ENCODE measurements at regions not wholly inside any gene's neighbourhood (a gene's known extent, or its start where the extent isn't known, plus 50 kb on each side); places are given as distances from the start of the nearest gene placed in this dataset.

DNA sequence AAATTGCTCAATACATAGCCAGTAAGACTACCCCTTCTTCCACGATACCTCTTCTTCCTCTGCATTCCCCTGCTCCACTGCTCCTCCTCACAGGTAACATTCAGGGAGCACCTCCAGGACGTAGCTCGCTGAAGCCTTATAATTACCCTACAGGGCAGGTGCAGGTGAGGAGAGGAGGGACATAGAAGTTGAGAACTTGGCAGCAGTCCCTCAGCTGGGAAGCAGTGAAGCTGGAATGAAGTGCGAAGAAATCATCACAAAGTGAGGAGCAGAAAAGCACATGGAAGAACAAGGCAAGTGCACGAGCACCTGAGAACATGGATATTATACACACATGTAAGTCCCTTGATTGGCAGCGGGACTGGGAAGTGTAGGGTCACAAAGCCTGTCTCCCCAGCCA, 118.2 kb downstream of the HSD17B3 start:
- H3K27me3 Mint-ChIP-seq (ENCODE audit: low read depth), result peaks cover 30% of the 10 kb centered on the region
- DNase-seq, result no peak
- no peaks in the 10 kb centered on the region for H3K4me1 Mint-ChIP-seq (ENCODE audit: low read depth)
- CTCF ChIA-PET, result no interaction called here
- intact Hi-C loops (cut with micrococcal nuclease), result no loop called here
- no peaks in the 10 kb centered on the region for H3K36me3 Mint-ChIP-seq (ENCODE audit: low read depth)
- no peak overlapping the region for H3K4me3 Mint-ChIP-seq
- no peak overlapping the region for H3K27ac Mint-ChIP-seq
- H3K9me3 Mint-ChIP-seq, result no peaks in the 10 kb centered on the region

DNA sequence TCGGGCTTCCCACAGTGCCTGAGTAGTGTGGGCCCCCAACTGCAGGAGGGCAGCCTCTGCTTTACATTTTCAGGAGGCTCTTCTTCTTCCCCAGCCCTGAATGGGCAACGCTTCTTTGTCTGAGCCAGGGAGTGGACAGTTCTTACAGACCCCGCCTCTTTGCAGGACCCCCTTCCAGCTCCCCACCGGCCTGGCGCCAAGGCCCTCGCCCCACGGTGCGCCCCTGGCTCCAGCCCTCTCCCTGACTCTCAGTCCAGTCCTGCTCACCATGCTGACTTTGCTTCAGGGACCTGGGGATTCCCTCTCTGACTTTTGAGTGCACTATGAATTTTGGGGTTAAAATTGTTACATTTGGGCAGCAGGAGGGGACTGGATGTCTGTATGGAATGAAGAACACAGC, 123.8 kb downstream of the HSD17B3 start:
- Mint-ChIP-seq H3K4me1 (ENCODE audit: low read depth) (no peaks in the 10 kb centered on the region), H3K27me3 (ENCODE audit: low read depth) (peaks cover 21% of the 10 kb centered on the region), H3K4me3 (no peak overlapping the region), H3K36me3 (ENCODE audit: low read depth) (no peaks in the 10 kb centered on the region), H3K27ac (no peak overlapping the region), H3K9me3 (no peaks in the 10 kb centered on the region)
- CTCF ChIA-PET, result interaction anchor here (1.2 kb wide), 1 partner anchor 40 kb away, joined by 4 read pairs; no protein-coding TSS in a partner anchor
- DNase-seq, result no peak
- intact Hi-C loops (cut with micrococcal nuclease), result no loop called here

DNA sequence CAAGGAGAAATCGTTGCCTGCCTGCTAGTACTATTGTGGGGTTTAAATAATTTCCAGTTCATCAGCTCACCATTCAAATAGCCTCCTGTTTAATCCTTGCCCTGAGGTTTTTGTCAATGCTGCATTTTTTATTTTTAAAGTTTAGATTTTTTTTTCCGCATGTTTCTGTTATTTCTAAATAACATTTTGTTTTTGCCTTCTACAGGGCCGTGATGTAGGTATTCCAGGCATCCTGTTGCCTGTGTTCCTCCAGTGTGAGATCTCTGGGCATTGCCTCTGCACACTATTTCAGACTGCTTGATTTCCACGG, 124.3 kb downstream of the HSD17B3 start:
- Mint-ChIP-seq H3K9me3 (no peaks in the 10 kb centered on the region), H3K36me3 (ENCODE audit: low read depth) (no peaks in the 10 kb centered on the region), H3K4me3 (no peak overlapping the region), H3K27me3 (ENCODE audit: low read depth) (peaks cover 19% of the 10 kb centered on the region), H3K4me1 (ENCODE audit: low read depth) (no peaks in the 10 kb centered on the region), H3K27ac (no peak overlapping the region)
- intact Hi-C loops (cut with micrococcal nuclease), result no loop called here
- CTCF ChIA-PET, result interaction anchor here (0.5 to 1.2 kb wide), 2 partner anchors 41 to 43 kb away, joined by 4 read pairs; no protein-coding TSS in a partner anchor
- DNase-seq, result no peak

DNA sequence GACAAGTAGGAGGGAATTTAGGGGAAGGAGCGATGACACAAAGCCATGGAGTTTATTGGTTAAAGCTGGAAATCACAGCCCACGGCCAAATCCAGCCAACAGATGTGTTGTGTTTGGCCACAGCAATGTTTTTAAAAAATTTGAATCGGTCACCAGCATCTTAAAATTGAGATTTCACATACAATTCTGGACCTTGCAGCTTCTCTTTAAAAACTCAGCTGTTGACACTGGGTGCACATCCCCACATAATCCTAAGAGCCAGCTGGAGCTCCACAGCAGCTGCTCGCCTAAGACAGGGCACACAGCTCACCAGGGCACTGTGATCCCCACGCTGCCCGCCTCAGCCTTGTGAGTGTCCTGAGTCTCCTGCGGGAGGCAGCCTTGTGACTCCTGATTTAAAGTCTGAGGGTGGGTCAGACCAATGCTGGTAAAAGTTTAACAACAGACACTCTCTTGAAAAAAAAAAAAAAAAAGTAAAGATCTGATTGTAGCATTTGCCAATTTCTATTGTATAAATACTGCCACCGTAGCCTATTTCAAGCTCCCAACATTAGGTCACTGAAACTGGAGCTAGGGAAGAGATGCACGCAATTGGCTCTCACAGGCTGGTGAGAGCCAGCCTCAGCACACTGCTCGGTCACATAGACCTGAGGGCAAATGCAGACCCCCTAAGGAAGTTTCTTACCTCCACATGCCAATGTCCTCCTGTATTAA, 124.8 kb downstream of the HSD17B3 start:
- no peak for DNase-seq
- Mint-ChIP-seq H3K4me1 (ENCODE audit: low read depth) (no peaks in the 10 kb centered on the region), H3K27me3 (ENCODE audit: low read depth) (peaks cover 14% of the 10 kb centered on the region), H3K36me3 (ENCODE audit: low read depth) (no peaks in the 10 kb centered on the region), H3K27ac (no peak overlapping the region), H3K4me3 (no peak overlapping the region), H3K9me3 (no peaks in the 10 kb centered on the region)
- intact Hi-C loops (cut with micrococcal nuclease), result no loop called here
- CTCF ChIA-PET, result interaction anchor here (0.5 to 1.2 kb wide), 2 partner anchors 41 to 43 kb away, joined by 4 read pairs; no protein-coding TSS in a partner anchor

DNA sequence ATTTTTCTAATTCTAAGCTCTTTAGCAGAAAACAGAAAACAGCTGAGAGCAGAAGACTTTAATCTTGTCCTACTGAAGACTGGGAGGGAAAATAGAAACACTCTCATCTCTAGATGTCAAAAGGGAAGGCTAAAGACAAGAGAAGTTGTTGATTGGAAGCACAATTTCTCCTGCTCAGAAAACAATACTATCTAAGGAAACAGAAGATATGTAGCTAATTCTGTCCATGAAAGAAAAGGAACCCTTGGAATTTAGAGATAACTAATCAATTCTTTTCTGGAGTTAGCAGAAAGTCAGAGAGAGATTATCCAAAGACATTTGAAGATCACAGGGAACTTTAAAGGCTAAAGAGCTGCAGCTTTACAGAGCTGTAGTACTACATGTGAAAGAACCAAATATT, 126.2 kb downstream of the HSD17B3 start:
- no peaks in the 10 kb centered on the region for H3K9me3 Mint-ChIP-seq
- H3K4me3 Mint-ChIP-seq, result no peak overlapping the region
- H3K27ac Mint-ChIP-seq, result no peak overlapping the region
- DNase-seq, result no peak
- no peaks in the 10 kb centered on the region for H3K4me1 Mint-ChIP-seq (ENCODE audit: low read depth)
- H3K36me3 Mint-ChIP-seq (ENCODE audit: low read depth), result no peaks in the 10 kb centered on the region
- intact Hi-C loops (cut with micrococcal nuclease), result no loop called here
- H3K27me3 Mint-ChIP-seq (ENCODE audit: low read depth), result peaks cover 14% of the 10 kb centered on the region
- CTCF ChIA-PET, result interaction anchor here (0.7 to 1.2 kb wide), 2 partner anchors 9 to 978 kb away, joined by 3 read pairs; no protein-coding TSS in a partner anchor

DNA sequence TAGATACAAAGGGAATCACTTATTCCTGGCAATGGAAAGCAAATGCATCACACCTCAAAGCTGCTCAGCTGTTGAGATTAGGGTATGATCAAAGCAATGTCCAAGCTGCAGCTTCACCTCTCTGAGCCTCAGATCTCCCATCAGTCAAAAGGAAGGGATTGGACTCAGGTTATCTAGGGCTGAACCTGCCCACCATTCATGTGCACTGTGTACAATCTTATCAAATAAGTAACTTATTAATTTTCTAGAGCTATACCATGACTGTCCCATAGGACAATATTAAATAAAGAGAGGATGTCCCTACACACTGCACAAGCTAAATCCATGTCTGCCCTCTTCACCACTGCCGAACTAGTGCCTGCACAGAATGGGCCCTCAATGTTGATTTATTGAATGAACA, 127.0 kb downstream of the HSD17B3 start:
- Mint-ChIP-seq H3K27ac (no peak overlapping the region), H3K27me3 (ENCODE audit: low read depth) (peaks cover 14% of the 10 kb centered on the region), H3K9me3 (no peaks in the 10 kb centered on the region), H3K4me3 (no peak overlapping the region), H3K36me3 (ENCODE audit: low read depth) (no peaks in the 10 kb centered on the region), H3K4me1 (ENCODE audit: low read depth) (no peaks in the 10 kb centered on the region)
- DNase-seq, result no peak
- CTCF ChIA-PET, result no interaction called here
- intact Hi-C loops (cut with micrococcal nuclease), result no loop called here

DNA sequence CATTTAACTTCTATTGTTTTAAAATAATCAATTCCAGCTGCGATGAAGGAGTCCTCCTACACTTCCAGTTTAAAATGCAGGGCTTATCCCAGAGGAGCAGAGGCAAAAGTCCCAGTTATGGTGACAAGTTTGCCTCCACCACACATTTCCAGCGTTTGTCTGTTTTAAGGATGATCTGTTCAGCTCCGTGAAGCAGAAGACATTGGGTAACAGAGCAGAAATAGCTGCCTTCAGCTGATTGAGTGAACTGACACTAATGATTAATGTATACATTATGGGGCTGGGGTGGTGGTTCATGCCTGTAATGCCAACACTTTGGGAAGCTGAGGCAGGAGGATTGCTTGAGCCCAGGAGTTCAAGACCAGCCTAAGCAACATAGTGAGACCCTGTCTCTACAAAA, 127.6 kb downstream of the HSD17B3 start:
- Mint-ChIP-seq H3K4me3 (no peak overlapping the region), H3K4me1 (ENCODE audit: low read depth) (no peaks in the 10 kb centered on the region), H3K27ac (no peak overlapping the region), H3K9me3 (no peaks in the 10 kb centered on the region), H3K36me3 (ENCODE audit: low read depth) (no peaks in the 10 kb centered on the region), H3K27me3 (ENCODE audit: low read depth) (peaks cover 14% of the 10 kb centered on the region)
- DNase-seq, result no peak
- intact Hi-C loops (cut with micrococcal nuclease), result no loop called here
- CTCF ChIA-PET, result no interaction called here

DNA sequence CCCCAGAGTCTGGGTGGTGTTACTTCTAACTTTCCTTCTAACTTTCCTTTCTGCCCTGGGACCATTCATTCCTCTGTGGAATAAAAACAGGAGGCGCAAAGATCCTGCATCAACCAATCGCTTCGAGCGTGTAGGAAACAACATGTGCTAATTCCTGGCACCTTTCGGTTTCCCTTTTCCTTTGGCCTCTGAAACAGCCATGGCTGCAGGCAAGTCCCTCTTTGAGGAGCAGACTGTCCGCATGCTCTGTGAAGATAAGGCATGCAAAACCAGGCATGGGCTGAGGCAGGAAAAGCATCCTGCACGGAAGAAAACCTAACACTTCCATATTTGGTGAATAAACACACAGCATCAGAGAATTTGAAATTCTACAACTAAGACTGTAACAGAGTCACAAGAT, 128.3 kb downstream of the HSD17B3 start:
- DNase-seq, result no peak
- no peak overlapping the region for H3K27ac Mint-ChIP-seq
- CTCF ChIA-PET, result no interaction called here
- H3K4me1 Mint-ChIP-seq (ENCODE audit: low read depth), result no peaks in the 10 kb centered on the region
- no peaks in the 10 kb centered on the region for H3K36me3 Mint-ChIP-seq (ENCODE audit: low read depth)
- no peaks in the 10 kb centered on the region for H3K9me3 Mint-ChIP-seq
- intact Hi-C loops (cut with micrococcal nuclease), result no loop called here
- H3K4me3 Mint-ChIP-seq, result no peak overlapping the region
- H3K27me3 Mint-ChIP-seq (ENCODE audit: low read depth), result peaks cover 12% of the 10 kb centered on the region

DNA sequence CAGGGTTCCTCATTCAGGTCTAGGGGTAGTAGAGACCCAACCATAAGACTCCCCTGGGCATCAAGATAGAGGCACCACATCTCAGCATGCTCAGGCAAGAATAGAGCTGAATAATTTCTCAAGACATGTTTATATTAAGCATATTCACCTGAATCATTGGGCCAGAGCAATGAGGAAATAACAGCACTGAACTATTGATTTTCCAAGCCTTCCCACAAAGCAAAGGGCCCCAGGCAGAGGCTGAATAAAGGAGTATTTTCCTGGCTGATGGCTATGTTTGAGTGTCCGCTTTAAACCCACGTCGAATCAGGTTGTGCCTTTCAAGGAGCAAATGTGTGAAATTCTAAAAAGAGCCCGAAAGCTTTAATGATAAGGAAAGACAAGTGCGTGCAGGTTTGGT, 129.2 kb downstream of the HSD17B3 start:
- no peak for DNase-seq
- H3K4me1 Mint-ChIP-seq (ENCODE audit: low read depth), result no peaks in the 10 kb centered on the region
- H3K36me3 Mint-ChIP-seq (ENCODE audit: low read depth), result no peaks in the 10 kb centered on the region
- no peak overlapping the region for H3K27ac Mint-ChIP-seq
- CTCF ChIA-PET, result no interaction called here
- intact Hi-C loops (cut with micrococcal nuclease), result no loop called here
- peaks cover 11% of the 10 kb centered on the region for H3K27me3 Mint-ChIP-seq (ENCODE audit: low read depth)
- H3K4me3 Mint-ChIP-seq, result no peak overlapping the region
- no peaks in the 10 kb centered on the region for H3K9me3 Mint-ChIP-seq

DNA sequence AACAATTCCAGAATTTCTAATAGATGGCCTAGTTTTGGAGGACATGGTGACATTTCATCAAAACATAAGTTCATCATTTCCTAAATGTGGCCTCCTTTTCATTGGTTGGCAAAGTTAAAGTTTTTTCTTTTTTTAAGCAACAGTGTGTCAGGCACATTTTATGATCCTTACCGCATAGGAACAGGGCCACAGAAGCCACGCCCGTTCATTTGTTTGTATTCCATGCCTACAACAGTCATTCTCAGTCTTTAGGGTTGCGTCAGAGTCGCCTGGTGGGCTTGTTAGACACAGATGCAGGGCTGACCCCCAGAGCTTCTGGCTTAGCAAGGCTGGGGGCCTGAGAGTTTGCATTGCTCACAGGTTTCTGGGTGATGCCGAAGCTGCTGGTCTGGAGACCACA, 130.2 kb downstream of the HSD17B3 start:
- Mint-ChIP-seq H3K27me3 (ENCODE audit: low read depth) (peaks cover 12% of the 10 kb centered on the region), H3K27ac (no peak overlapping the region), H3K9me3 (no peaks in the 10 kb centered on the region), H3K36me3 (ENCODE audit: low read depth) (no peaks in the 10 kb centered on the region), H3K4me1 (ENCODE audit: low read depth) (no peaks in the 10 kb centered on the region), H3K4me3 (no peak overlapping the region)
- no peak for DNase-seq
- CTCF ChIA-PET, result no interaction called here
- intact Hi-C loops (cut with micrococcal nuclease), result no loop called here

DNA sequence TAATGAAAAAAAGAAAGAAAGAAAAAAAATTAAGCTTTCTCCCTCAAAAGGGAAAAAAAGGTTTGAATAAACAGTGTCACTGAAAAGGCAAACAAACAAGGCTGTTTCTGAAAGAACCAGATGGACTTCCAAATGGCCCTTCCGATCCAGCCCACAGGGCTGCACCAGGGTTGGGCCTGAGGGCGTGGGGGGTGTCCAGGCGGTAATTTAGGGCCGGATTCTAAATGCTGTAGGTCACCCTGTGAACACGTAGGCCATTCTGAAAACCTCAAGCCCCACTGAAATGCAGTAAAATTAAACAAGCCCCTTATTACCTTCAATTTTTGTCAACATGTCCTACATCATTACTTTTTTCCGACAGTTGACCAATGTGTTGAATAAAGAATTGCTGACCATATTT, 132.1 kb downstream of the HSD17B3 start:
- intact Hi-C loops (cut with micrococcal nuclease), result no loop called here
- CTCF ChIA-PET, result no interaction called here

DNA sequence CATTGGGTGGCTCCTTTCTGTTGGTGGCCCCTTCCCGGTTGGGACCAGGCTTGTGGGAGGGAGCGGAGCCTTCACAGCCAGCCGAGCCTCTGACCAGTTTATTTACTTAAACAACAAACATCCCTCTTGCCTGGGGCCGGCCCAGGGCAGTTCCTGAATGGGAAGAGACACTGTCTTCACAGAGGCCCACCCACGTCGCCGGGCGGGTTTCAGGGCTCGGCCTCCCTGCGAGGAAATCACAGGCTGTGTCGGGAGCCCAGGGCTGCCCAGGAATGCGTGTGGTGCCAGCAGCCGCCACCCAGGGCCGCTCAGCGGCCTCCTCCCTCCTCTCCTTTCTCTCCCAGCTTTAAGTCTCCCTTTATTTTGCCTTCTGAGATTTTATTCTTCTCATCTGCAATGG, 132.5 kb downstream of the HSD17B3 start:
- intact Hi-C loops (cut with micrococcal nuclease), result no loop called here
- H3K27me3 Mint-ChIP-seq (ENCODE audit: low read depth), result peaks cover 10% of the 10 kb centered on the region
- no peaks in the 10 kb centered on the region for H3K4me1 Mint-ChIP-seq (ENCODE audit: low read depth)
- DNase-seq, result no peak
- H3K27ac Mint-ChIP-seq, result no peak overlapping the region
- no peak overlapping the region for H3K4me3 Mint-ChIP-seq
- no peaks in the 10 kb centered on the region for H3K9me3 Mint-ChIP-seq
- CTCF ChIA-PET, result no interaction called here
- H3K36me3 Mint-ChIP-seq (ENCODE audit: low read depth), result no peaks in the 10 kb centered on the region

More for the DNA sequence above, 132.1 kb downstream of the HSD17B3 start:
- H3K4me1 Mint-ChIP-seq (ENCODE audit: low read depth), result no peaks in the 10 kb centered on the region
- DNase-seq, result no peak
- no peaks in the 10 kb centered on the region for H3K9me3 Mint-ChIP-seq
- H3K36me3 Mint-ChIP-seq (ENCODE audit: low read depth), result no peaks in the 10 kb centered on the region
- no peak overlapping the region for H3K27ac Mint-ChIP-seq
- peaks cover 10% of the 10 kb centered on the region for H3K27me3 Mint-ChIP-seq (ENCODE audit: low read depth)
- H3K4me3 Mint-ChIP-seq, result no peak overlapping the region

DNA sequence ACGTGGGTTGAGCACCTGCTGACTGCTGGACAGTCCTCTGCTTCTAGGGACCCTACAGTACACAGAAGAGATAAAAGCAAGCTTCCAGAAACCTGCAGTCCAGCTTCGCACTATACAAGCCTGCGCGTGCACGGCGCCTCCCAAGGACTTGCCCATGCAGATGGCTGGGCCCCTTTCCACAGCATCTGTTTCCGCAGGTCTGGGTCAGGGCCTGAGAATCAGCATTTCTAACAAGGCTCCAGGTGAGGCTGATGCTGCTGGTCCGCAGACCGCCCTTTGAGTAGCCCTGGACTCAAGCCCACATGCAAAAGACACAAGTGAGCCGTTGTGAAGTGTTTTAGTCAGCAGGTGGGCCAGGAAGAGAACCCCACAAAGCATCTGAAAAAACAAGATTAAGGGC, 133.1 kb downstream of the HSD17B3 start:
- H3K27ac Mint-ChIP-seq, result no peak overlapping the region
- no peak overlapping the region for H3K4me3 Mint-ChIP-seq
- H3K9me3 Mint-ChIP-seq, result no peaks in the 10 kb centered on the region
- intact Hi-C loops (cut with micrococcal nuclease), result no loop called here
- H3K27me3 Mint-ChIP-seq (ENCODE audit: low read depth), result peaks cover 9% of the 10 kb centered on the region
- DNase-seq, result no peak
- no peaks in the 10 kb centered on the region for H3K36me3 Mint-ChIP-seq (ENCODE audit: low read depth)
- H3K4me1 Mint-ChIP-seq (ENCODE audit: low read depth), result no peaks in the 10 kb centered on the region
- CTCF ChIA-PET, result no interaction called here

Data from activated naive CD4-positive, alpha-beta T cell treated with anti-CD3 and anti-CD28 coated beads for 36 hours (primary cell).